ENCODE measurements at regions not wholly inside any gene's neighbourhood (a gene's known extent, or its start where the extent isn't known, plus 50 kb on each side); places are given as distances from the start of the nearest gene placed in this dataset.

DNA sequence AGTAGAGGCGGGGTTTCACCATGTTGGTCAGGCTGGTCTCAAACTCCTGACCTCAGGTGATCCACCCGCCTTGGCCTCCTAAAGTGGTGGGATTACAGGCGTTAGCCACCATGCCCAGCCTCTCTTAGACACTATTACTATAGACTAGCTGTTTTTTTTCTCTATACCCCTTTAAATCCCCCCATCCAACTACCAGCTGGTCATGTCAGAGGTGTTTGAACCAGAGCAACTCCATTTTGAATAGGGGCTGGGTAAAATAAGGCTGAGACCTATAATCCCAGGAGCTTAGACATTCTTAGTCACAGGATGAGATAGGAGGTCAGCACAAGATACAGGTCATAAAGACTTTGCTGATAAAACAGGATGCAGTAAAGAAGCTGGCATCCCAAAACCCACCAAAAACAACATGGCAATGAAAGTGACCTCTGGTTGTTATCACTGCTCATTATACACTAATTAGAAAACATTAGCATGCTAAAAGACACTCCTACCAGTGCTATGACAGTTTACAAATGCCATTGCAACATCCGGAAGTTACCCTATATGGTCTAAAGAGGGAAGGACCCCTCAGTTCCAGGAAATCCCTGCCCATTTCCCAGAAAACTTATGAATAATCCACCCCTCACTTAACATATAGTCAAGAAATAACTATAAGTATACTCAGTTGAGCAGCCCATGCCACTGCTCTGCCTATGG is 57.8 kb upstream of the GPD1L start:
- TF ChIP-seq CTCF (IDR thresholded peaks at IDR 0.05) (no peak), POLR2AphosphoS5 (IDR thresholded peaks at IDR 0.05) (no peak)

Measured in prostate gland (tissue), 2 donors.